CD4-positive, alpha-beta T cell (primary cell): ENCODE measurements at regions not wholly inside any gene's neighbourhood (a gene's known extent, or its start where the extent isn't known, plus 50 kb on each side); places are given as distances from the start of the nearest gene placed in this dataset.

ENCODE experiments used
- ATAC-seq: fragments of 200-7000 bp; cut with Tn5 transposase; one replicate; pipeline ENCODE4 v1.10.0; 2022; ENCODE audit warnings: mild to moderate bottlenecking; ENCODE audit not compliant: poor library complexity
- CTCF ChIA-PET: fragments of 350-600 bp; sonication (Branson Sonifier 250); formaldehyde crosslinking; loops from one replicate; lab custom pipeline; 2021; ENCODE audit warnings: antibody characterized with exemption, inconsistent platforms; lab: Charles Lee
- POLR2A ChIA-PET: fragments of 350-600 bp; sonication (Branson Sonifier 250); formaldehyde crosslinking; loops from one replicate; lab custom pipeline; 2021; ENCODE audit warnings: antibody characterized with exemption, inconsistent platforms; lab: Charles Lee
- DNase-seq, 14 experiments: peaks; one replicate each; pipeline ENCODE4 v3.0.0-alpha.2; 2013 to 2020; ENCODE audit warnings: mixed read lengths in 2 of 14
- H3K27ac ChIP-seq, 2 donors: one replicate each; pipeline versions ENCODE4 v1.5.1 to v1.7.0; 2013; ENCODE audit warnings: low read length in 2 of 2, low read depth in 1 of 2, mild to moderate bottlenecking in 1 of 2
- H3K27me3 ChIP-seq, 2 experiments: 1 replicate in 1 of 2; 2 replicates in 1 of 2; pipeline versions ENCODE4 v1.6.1 to v1.7.0; 2013; ENCODE audit warnings: low read length in 2 of 2, control low read depth in 1 of 2, mild to moderate bottlenecking in 1 of 2, moderate library complexity in 1 of 2; ENCODE audit not compliant: insufficient read depth in 2 of 2, control insufficient read depth in 1 of 2
- H3K36me3 ChIP-seq: one replicate; pipeline ENCODE4 v1.6.1; 2013; ENCODE audit warnings: low read length, control low read depth; ENCODE audit not compliant: insufficient read depth
- H3K4me1 ChIP-seq: one replicate; pipeline ENCODE4 v1.6.1; 2013; ENCODE audit warnings: low read length, control low read depth; ENCODE audit not compliant: insufficient read depth
- H3K4me3 ChIP-seq: one replicate; pipeline ENCODE4 v1.5.1; 2013; ENCODE audit warnings: mild to moderate bottlenecking, low read length, moderate library complexity
- H3K9me3 ChIP-seq, 2 experiments: 1 replicate in 1 of 2; 2 replicates in 1 of 2; pipeline versions ENCODE4 v1.6.1 to v1.7.0; 2013; ENCODE audit warnings: low read length in 2 of 2, mild to moderate bottlenecking in 2 of 2, control low read depth in 1 of 2, moderate library complexity in 1 of 2; ENCODE audit not compliant: control insufficient read depth in 1 of 2, insufficient read depth in 1 of 2
- H3K27ac Mint-ChIP-seq: one replicate; pipeline ENCODE4 v1.8.0; 2020; ENCODE audit warnings: mixed read lengths
- H3K27me3 Mint-ChIP-seq: one replicate; pipeline ENCODE4 v1.8.0; 2021; ENCODE audit warnings: mixed read lengths
- H3K36me3 Mint-ChIP-seq: one replicate; pipeline ENCODE4 v1.8.0; 2021; ENCODE audit warnings: low read depth, mixed read lengths
- H3K4me1 Mint-ChIP-seq: one replicate; pipeline ENCODE4 v1.8.0; 2021; ENCODE audit warnings: low read depth, mixed read lengths
- H3K4me3 Mint-ChIP-seq: one replicate; pipeline ENCODE4 v1.8.0; 2020; ENCODE audit warnings: mild to moderate bottlenecking, mixed read lengths
- H3K9me3 Mint-ChIP-seq: one replicate; pipeline ENCODE4 v1.8.0; 2020; ENCODE audit warnings: mixed read lengths
- CTCF ChIP-seq: fragments of 200-600 bp; IDR thresholded peaks from one replicate; pipeline ENCODE4 v1.8.0; 2022; ENCODE audit warnings: antibody characterized with exemption, mild to moderate bottlenecking
- intact Hi-C, 2 experiments: fragments of 100-400 bp; cut with DNase I in 1 of 2; cut with micrococcal nuclease in 1 of 2; formaldehyde crosslinking; loops; one replicate each; pipeline versions ENCODE4 v1.15.1 to v1.9.0; 2023 to 2025; cut with DNase I, micrococcal nuclease

GRCh38 chr13:21980049-21980448 is 309.2 kb downstream of the FGF9 start:
- ATAC-seq, result no peak
- POLR2A ChIA-PET, result no interaction called here
- Histone ChIP-seq H3K27ac (no peak overlapping the region), H3K27me3 (no peaks in the 10 kb centered on the region), H3K9me3 (no peaks in the 10 kb centered on the region), H3K36me3 (no peaks in the 10 kb centered on the region), H3K4me1 (no peaks in the 10 kb centered on the region), H3K4me3 (no peak overlapping the region)
- CTCF ChIA-PET, result no interaction called here
- intact Hi-C loops, result no loop called here
- no peaks in the 10 kb centered on the region for H3K36me3 Mint-ChIP-seq
- H3K27me3 Mint-ChIP-seq, result no peaks in the 10 kb centered on the region
- H3K4me3 Mint-ChIP-seq, result no peak overlapping the region
- TF ChIP-seq CTCF, result no peak
- H3K27ac Mint-ChIP-seq, result no peak overlapping the region
- no peaks in the 10 kb centered on the region for H3K9me3 Mint-ChIP-seq
- H3K4me1 Mint-ChIP-seq, result no peaks in the 10 kb centered on the region
- DNase-seq, result no peak

GRCh38 chr13:21984156-21984555 is 313.3 kb downstream of the FGF9 start:
- DNase-seq (no peak), ATAC-seq (no peak)
- Mint-ChIP-seq H3K36me3 (no peaks in the 10 kb centered on the region), H3K4me1 (no peaks in the 10 kb centered on the region), H3K4me3 (no peak overlapping the region), H3K27me3 (no peaks in the 10 kb centered on the region), H3K9me3 (no peaks in the 10 kb centered on the region), H3K27ac (no peak overlapping the region)
- Histone ChIP-seq H3K4me3 (no peak overlapping the region), H3K27ac (no peak overlapping the region), H3K9me3 (no peaks in the 10 kb centered on the region), H3K36me3 (no peaks in the 10 kb centered on the region), H3K27me3 (no peaks in the 10 kb centered on the region), H3K4me1 (no peaks in the 10 kb centered on the region)
- intact Hi-C loops, result no loop called here
- no peak for TF ChIP-seq CTCF
- POLR2A ChIA-PET, result no interaction called here
- CTCF ChIA-PET, result no interaction called here

GRCh38 chr13:21986602-21987001 is 315.7 kb downstream of the FGF9 start:
- Mint-ChIP-seq H3K27me3 (no peaks in the 10 kb centered on the region), H3K4me1 (no peaks in the 10 kb centered on the region), H3K36me3 (no peaks in the 10 kb centered on the region), H3K27ac (no peak overlapping the region), H3K4me3 (no peak overlapping the region), H3K9me3 (no peaks in the 10 kb centered on the region)
- Histone ChIP-seq H3K4me1 (no peaks in the 10 kb centered on the region), H3K4me3 (no peak overlapping the region), H3K36me3 (no peaks in the 10 kb centered on the region), H3K27ac (no peak overlapping the region), H3K9me3 (no peaks in the 10 kb centered on the region), H3K27me3 (no peaks in the 10 kb centered on the region)
- no peak for DNase-seq
- no peak for ATAC-seq
- TF ChIP-seq CTCF, result no peak
- CTCF ChIA-PET, result no interaction called here
- POLR2A ChIA-PET, result no interaction called here
- intact Hi-C loops, result no loop called here
